ENCODE measurements at regions not wholly inside any gene's neighbourhood (a gene's known extent, or its start where the extent isn't known, plus 50 kb on each side); places are given as distances from the start of the nearest gene placed in this dataset.
A peak's percentile ranks its signal among the peaks of the same experiment; 100 is the strongest.

DNA sequence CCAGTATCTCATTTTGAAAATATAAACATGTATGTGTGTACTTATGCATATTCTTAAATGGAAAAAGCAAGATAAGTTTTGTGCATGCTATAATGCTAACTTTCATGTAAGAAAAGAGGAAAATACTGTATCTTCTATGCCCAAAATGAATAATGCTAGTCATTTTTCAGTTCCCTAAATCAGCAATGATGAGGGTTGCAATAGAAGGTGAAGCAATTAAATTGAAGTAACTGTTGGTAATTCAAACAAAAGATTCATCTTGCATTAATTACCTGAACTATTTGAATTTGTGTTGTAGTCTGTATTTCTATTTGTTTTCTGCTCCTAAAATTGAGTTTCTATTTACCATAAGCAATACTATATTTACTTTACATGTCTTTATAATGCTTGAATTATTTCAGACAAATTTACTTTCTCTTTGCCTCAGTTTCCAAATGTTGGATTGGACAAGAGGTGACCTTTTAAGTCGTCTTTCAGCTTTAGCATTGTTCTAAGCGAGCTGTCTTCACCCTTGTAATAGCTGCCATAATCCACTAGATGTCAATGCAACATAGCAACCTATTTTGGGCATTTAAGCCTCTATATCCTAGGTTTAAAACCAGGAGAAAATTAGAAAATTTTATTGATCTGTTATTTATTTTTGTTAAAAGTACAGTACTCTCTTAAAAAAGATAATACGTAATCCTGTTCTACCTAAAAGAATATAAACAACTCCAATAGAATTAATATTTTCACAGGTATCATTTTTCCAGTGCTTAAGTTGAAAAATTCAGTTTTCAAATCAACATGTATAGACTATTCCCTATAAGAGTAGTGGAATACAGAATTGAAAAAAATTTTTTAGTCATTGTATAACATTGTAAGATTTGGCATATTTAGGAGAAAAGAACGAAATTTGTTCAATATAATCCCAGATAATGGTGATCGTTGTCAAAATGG lies 52.3 kb upstream of the IFNGR1 start:
- DNase-seq: peak; percentile 30 to 61 (median 30)

DNA sequence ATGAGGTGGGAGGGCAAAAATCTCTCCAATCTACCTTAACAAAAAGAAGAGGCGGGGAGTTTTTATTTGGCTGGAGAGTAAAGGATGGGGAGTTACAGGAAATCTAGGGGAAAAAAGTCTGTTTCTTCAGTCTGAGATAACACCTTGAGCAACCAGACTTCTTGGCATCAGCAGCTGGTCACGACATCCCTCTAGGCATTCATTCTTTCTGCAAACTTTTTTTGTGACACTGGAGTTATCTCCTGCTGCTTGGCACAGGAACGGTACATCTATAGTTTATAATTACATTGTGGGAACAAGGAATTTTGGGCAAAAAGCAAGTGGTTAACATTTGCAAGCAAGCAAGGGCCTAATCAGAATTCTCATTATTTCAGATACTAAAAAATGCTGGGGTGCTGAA lies 50.6 kb upstream of the IFNGR1 start:
- DNase-seq: no peak

DNA sequence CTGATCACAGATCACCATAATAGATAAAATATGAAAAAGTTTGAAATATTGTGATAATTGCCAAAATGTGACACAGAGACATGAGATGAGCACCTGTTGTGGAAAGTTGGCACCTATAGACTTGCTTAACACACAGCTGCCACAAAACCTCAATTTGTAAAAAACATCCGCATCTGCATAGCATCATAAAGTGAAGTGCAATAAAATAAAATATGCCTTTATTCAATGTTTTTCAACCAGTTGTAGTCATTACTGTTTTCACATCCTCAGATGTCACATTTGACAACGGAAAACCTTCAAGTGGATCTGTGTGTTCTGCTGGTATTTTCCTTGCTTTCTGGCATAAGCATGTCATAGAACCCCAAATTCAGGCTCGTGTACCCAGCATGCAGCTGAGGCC lies 50.2 kb upstream of the IFNGR1 start:
- DNase-seq: no peak

Measured in muscle of back (tissue), 3 donors.